ENCODE measurements at regions not wholly inside any gene's neighbourhood (a gene's known extent, or its start where the extent isn't known, plus 50 kb on each side); places are given as distances from the start of the nearest gene placed in this dataset.

DNA sequence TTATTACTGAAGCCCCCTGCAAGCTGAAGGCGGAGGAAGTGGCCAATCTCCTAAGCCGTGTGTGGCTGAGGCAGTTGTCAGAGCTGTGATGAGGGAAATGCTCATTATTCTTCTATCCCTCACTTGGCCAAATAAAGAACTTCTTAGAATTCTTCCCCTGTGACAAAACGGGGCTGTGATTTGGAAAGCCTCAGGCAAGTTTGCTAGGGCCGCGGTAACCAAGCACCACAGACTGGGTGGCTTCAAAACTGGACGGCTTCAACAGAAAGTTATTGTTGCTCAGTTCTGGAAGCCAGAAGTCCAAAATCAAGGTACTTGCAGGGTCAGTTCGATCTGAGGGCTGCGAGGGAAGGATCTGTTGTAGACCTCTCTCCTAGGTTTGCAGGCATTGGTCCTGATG lies 72.3 kb upstream of the STEAP1B start:
- TF ChIP-seq, protein P1, sequence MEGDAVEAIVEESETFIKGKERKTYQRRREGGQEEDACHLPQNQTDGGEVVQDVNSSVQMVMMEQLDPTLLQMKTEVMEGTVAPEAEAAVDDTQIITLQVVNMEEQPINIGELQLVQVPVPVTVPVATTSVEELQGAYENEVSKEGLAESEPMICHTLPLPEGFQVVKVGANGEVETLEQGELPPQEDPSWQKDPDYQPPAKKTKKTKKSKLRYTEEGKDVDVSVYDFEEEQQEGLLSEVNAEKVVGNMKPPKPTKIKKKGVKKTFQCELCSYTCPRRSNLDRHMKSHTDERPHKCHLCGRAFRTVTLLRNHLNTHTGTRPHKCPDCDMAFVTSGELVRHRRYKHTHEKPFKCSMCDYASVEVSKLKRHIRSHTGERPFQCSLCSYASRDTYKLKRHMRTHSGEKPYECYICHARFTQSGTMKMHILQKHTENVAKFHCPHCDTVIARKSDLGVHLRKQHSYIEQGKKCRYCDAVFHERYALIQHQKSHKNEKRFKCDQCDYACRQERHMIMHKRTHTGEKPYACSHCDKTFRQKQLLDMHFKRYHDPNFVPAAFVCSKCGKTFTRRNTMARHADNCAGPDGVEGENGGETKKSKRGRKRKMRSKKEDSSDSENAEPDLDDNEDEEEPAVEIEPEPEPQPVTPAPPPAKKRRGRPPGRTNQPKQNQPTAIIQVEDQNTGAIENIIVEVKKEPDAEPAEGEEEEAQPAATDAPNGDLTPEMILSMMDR (IDR thresholded peaks at IDR 0.05): no peak
- no peak for TF ChIP-seq EZH2 (IDR thresholded peaks at IDR 0.05; ENCODE audit: borderline replicate concordance, insufficient read depth, low read depth, low read length, poor library complexity, severe bottlenecking)

Data from B cell (primary cell).